GM21367 (cell line): ENCODE measurements at regions not wholly inside any gene's neighbourhood (a gene's known extent, or its start where the extent isn't known, plus 50 kb on each side); places are given as distances from the start of the nearest gene placed in this dataset.
"Not testable (repeated sequence)": the region's sequence is repeated elsewhere in the genome, so short reads cannot be mapped to it uniquely, and the experiment has no call there.

Experiments
- ATAC-seq: cut with Tn5 transposase; IDR thresholded peaks from one replicate; pipeline ENCODE4 v1.9.1; 2021; ENCODE audit not compliant: unreplicated experiment

DNA sequence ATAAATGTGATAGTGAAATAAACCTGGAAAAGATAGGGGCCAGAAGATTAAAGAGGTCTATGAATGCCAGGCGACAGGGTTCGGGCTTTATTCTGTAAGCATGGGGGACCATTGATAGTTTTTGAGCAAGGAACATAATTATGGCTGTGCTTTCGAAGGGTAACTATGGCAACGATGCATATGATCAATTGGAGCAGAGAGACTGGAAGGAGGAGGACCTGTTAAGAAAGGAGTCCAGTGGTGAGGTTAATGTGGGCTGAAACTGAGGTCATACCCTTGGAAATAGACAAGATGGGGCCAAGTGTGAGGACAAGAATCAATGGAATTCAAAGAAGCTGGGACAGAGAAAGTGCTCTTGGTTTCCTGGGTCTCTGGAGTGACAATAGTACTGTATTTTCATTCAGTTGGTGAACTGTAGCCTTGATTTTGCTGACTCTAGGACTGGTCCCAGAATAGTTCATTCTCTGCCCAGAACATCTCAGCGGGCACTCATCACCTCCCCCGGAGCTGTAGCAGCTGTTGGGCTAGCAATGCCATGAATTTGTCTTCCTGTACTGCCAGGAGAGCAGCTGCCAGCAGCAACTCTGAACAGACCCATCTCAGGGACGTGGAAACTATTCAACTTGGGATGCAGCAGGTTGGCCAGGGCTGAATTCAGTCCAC is 108.4 kb downstream of the SRGAP2 start:
- ATAC-seq = not testable (repeated sequence)

DNA sequence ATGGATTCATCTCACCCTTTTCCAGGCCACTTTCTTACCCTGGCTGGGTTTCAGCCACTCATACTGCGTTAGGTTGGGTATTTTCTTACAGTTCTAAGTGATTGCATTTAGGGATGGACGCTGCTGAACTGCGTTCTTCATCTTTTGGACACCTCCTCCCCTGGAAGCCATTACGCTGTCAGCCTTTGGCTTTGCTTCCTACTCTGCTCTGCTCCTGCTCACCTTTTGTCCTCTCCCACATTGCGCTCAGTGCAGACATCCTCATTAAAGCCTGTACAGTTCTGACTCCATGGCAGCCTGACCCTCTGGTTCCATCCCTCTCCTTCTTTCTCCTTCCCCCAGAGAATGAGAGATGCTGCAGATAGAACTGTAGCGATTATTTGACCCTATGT is 108.9 kb downstream of the SRGAP2 start:
- ATAC-seq = not testable (repeated sequence)

DNA sequence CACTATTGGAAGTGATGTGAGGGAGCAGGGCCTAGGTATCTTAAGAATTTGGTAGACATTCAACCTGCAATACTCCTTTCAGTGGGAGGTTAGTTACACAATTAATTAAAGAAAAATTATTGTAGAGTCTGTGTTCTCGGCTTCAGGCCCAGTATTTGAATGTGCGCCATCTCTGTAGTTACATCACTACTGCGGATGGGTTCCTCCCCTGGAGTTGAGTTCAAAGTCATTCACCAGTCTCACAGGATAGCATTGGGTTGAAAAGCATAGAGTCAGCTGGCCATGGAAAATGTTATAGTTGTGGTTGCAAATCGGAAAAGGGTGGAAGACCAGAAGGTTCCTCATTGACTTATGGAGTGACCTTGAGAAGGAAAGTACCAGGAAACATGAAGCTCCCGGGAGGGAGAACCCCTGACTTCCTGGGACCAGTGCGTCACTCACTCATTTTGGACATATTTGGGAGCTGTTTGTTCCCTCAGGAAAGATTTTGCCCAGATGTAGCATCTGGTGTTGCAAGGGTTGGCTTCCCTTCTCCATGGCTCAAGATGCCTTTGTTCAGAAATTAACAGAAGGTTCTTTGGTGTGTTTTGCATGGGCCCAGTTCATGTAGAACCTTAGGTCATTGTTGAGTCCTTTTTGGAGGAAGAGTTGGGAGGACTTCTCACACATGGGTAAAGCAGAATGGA is 111.8 kb downstream of the SRGAP2 start:
- not testable (repeated sequence) for ATAC-seq

DNA sequence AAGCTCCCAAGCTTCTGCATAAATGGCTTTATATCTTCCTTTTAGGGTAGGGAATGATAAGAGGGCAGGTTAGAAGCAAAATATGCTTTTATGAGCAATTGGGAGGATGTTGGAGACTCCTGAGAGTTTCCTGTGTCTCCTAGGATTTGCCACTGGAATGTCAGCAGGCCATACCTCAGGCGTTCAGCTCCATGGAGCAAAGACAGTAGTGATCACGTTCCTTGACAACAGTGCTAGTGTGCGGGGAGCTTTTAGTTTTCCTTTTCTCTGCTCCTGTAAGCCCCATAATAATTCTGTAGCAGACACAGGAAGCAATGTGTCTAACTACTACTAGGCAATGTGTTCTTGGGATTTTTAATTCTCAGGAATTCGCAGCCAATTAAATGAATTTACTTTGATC is 113.6 kb downstream of the SRGAP2 start:
- ATAC-seq = not testable (repeated sequence)

DNA sequence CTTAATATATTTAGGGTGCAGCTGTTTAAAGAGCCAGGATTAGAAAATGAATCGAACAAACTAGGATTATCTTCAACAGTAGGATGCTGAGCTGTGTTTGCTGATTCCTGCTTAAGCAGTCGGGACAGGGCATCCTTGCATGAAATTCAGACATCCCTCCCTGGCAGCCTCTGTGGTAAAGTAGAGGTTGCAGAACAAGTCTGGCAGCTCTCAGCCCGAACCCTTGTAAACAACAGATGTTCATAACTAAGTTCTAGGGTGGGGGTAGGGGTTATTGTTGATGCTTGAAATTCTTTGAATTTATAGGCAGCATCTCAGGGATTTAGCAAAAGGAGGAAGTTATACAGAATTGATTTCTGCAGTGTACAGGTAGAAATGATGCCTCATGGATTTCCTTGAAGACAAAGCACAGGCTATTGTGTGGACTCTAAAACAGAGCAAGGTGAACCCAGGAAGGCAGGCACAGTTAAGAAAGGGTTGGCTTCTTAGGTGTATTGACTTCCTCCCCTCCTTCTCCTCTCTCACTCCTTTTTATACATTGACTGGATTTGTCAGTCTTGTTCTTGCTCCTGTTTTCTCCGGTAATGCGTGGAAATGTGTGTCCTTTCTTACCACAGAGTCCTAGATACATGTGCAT is 114.7 kb downstream of the SRGAP2 start:
- ATAC-seq = not testable (repeated sequence)

DNA sequence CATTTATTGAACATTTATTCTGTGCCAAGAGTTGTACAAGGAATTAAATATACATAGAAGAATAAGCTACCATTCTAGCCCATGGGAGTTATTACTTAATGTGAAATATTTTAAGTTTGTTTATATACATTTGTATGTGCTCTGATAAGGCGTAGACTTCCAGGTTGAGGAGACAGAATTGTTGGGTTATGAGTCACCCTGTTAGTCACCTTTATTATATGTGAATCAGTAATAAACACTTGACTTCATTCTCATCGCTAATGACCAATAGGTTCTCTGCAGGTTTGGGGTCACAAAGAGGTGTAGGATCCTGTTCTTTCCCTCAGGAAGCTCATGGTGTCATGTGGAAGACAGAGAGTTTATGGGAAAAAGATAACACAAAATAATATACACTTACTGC is 116.9 kb downstream of the SRGAP2 start:
- not testable (repeated sequence) for ATAC-seq

DNA sequence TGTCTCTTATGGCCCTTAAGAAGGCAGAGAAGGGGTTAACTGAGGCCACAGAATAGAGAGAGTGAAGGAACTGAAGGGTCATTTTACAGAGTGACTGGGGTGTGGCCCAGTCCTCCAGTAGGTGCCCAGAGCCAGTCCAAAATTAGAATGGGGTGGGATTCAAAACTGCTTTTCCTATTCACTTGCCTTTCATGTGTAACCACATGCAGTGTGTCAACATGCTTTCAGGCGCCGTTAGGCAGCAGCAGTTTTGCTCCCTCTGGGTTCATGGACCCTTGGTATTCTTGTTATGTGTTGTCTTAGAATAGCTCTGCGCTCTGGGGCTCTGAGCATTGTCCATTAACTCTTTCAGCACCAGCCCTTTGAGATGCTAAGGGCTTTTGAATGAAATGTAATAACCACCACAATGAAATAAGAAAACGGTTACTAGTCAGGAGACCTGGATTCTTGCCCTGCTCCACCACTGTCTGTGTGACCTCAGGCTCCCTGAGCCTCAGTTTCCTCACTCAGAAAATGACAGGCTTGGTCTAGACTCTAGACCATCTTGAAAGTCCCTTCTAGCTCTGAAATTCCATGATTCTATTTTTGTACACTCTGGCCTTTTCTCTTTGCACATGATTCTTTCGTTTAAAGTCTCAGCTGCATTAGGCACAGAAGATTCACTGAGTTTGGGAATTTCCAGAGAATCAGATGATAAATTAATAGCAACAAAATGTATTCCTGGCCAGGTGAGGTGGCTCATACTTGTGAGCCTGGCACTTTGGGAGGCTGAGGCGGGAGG is 123.0 kb downstream of the SRGAP2 start:
- not testable (repeated sequence) for ATAC-seq

DNA sequence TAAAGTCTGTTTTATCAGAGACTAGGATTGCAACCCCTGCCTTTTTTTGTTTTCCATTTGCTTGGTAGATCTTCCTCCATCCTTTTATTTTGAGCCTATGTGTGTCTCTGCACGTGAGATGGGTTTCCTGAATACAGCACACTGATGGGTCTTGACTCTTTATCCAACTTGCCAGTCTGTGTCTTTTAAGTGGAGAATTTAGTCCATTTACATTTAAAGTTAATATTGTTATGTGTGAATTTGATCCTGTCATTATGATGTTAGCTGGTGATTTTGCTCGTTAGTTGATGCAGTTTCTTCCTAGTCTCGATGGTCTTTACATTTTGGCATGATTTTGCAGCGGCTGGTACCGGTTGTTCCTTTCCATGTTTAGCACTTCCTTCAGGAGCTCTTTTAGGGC is 128.3 kb downstream of the SRGAP2 start:
- ATAC-seq = not testable (repeated sequence)

DNA sequence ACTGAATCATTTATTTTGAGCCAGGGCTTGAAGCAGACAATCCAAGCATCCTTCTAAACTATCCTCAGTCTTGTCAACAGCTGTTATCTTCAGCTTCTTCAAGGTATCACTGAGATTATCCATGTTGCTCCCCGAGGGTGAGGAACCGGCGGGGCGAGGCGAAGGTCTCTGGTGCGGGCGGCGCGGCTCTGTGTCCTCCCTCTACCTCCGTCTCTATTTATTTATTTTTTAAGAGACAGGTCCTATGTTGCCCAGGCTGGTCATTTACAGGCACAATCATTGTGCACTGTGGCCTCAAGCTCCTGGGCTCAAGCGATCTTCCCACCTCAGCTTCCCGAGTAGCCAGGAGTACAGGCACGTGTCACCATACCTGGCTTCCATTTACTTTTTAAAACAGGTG is 130.0 kb downstream of the SRGAP2 start:
- not testable (repeated sequence) for ATAC-seq

DNA sequence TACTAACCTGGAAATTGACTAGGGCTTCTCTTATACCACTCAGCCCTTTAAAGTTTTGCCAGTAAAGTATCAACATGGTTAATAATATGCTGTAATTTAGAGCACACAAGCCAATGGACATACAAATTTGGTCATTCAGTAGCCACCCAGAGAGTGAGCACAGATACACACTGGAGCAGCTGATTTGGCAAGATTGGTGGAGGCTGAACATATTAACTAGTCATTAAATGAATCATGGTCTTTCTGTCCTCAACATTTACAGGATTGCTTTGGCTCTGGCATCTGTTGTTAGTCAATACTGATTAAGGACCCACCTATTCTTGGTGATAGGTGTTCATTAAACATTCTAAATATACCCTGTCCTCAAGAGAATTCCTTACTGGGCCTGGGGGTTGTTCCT is 130.6 kb downstream of the SRGAP2 start:
- ATAC-seq = not testable (repeated sequence)

DNA sequence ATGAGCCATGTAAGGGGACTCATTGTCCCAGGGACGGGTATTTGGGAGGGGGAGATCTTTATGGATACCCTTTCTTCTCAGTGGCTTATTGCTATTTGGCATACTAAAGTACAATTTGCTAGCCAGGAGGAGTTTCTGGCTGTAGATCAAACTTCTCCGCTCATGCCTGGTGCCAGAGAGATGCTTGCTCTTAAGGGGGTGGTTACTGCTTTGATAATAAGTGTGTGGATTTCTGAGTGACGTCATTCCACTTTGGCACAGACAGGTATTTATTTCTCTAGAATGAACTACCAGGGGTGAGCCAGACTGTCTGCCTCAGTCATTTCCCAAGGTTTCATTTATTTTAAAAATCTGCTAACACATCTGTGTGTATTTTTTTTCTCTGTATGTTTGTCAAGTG is 131.1 kb downstream of the SRGAP2 start:
- not testable (repeated sequence) for ATAC-seq

DNA sequence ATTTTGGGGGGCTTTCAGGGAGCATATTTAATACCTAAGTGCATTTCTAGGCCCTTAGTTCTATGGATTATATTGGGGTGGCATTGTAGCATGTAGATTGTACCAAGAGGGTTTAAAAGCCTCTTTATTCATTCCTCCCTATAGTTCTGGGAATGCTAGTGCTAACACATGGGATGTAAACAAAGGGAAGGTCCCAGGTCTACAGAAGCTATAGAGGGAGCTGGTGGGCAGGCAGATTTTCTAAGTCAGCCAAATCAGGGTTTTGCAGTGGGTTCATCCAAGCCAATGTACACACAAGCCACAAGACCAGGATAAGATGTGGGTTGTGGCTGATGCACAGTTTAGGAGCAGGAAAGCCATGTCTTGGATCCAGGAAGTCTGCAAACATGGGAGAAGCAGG is 131.8 kb downstream of the SRGAP2 start:
- not testable (repeated sequence) for ATAC-seq

DNA sequence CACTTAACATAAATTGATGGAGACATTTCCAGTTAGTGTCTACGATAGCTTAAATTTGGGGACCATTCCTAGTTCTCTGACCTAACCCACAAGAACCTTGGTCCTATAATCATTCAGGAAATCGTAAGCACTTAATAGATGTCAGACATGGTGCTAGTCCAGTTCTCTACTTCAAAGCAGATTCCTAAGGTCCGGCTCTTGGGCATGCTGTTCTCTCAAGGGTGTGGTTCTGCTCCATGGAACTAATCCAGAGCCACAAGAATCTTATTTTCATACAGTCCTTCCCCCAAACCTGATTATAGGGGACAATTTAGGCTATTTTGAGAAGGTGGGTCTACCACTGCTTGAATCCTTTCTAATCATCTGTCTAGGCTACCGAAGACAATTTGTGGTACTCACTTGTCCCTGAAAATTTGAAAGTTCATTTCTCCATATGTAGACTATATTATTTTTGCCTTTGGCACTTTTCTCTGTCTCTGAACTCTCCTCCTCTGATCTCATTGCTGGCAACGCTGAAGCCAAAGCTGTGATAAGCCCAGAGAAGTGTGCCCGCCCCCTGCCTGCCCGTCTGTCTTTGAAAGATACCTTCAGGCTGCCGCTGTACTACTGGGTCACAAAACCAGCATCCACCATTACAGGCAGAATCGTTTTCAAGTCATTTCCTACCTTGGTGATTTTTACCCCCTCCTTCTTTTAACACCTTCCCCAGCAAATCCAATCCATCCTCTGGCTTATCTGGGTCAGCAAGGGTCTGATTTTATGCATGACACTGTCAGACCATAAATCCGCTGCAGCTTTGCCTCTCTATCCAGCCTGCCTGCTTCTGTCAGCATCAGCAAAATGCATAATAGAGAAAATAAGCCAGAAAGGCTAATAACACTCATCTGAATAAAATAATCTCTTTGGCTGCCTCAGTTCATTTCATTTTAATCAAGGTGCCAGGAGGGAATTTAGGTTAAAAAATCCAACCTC is 132.8 kb downstream of the SRGAP2 start:
- ATAC-seq = not testable (repeated sequence)

DNA sequence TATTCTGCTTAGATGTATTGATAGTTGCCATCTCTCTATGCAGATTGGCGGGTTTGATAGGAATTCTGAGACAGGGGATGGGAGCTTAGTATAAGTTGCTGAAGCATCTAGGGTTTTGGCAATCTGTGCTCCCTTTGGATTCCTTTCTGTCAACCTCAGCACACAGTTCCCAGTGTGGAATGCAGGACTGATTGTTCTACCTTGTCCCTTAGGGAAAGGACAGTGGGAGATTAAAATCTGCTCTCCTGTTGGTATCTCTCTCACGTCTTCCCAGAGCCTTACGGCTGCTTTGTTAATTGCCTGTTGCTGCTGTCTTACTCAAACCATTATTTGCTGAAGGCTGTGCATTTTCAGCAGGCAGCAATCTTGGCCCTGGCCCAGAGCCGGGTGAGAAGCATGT is 133.3 kb upstream of the IKBKE start:
- not testable (repeated sequence) for ATAC-seq

DNA sequence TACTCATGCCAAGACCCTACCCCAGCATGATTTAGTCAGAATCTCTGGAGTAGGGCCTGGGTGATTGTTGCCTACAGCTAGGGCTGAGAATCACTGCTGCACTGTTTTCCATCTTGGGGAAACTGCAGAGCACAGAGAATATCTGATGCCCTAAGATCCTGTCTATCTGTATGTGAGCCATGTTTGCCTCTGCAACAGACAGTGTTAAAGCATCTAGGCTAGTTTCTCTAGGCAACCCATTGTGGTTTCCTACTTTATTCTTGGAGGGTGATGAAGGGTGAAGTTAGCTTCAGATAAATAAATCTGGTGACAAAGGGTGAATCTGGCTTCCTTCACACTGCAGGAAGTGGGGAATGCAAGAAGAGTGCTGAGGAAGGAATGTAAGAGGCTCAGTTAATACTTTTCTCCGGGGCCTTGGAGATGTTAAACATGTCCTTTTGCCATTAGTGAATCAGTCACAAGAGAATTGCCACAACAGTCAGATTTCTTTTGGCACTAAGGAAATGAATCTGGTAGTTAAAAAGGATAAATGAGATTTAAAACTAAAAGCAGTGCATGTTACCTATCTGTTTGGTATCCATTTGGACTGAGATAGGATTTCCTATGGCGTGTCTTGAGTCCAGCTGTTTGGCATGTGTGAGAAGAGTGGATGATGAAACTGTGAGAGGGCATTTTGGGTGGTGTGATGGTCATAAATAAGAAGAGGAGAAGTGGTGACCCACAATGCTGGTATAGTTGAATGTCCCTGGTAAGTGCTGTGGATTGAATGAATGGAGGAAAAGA is 119.6 kb upstream of the IKBKE start:
- not testable (repeated sequence) for ATAC-seq

DNA sequence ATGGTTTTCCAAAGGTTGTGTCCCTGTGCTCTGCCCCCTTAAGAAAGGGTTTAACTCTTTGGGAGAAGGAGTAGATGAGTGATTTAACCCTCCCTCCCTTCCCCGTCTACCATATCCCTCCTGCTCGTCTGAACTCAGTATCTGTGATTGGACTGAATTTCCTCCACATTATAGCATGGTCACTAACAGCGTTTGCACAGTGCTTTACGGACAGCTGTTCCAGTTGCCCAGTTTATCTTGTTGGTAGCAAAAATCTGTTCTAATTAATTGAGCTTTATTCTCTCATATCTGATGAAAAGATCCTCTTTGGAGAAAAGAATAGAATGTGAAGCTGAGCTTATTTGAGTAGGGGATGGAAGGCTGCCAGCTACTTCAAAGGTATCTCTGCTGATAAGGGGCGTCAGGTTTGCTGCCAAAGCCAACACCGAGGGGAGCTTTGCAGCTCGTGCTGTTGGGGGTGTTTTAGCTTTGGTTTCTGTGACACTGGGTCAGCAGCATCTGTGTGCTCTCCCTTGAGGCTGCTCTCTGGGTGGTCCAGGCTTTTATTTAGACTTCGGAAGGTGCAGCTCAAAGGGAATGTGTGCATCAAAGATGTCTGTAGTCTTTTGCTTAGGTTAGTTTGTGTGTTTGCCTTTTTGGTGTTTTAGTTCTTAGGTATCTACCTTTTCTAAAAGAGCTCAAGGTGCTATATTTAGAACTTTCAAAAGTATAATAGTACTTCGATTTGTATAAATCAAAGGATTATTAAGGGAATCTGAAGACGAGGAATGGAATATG is 118.8 kb upstream of the IKBKE start:
- not testable (repeated sequence) for ATAC-seq

DNA sequence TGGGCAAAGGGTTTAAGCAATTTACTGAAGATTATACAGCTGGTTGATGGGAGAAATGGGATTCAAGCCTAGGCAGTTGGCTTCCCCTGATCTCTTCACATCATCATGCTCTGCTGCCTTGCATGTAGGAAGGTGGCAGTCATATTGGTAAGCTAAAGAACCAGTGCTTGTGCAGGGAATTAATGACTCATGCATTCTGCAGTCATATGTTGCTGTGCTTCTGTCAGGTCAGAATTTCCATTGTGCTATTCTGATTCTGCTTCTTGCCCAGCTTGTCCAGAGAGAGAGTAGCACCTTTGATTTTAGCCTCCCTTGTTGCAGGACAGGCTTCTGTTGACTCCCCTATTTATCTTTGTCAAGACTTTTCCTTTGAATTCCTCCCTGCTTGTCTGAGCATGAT is 114.0 kb upstream of the IKBKE start:
- ATAC-seq = peak; percentile 57

DNA sequence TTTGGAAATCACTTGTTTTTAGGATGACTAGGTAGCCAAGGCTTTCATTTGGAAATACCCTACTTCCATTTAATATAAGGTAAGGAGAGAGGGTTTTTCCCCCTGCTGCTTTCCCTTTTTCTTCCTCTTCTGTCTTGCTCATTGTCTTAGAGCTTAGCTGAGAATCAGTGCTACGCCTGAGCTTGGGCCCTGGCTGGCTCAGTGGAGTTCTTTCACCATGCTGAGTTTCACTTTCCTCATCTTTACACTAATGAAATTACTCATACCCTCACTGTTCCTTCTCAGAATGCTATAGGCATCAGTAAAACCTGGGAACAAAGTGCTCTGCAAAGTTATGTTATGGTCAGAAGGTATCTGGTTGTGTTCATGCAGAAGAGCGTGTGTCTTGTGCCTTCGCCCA is 112.3 kb upstream of the IKBKE start:
- not testable (repeated sequence) for ATAC-seq

DNA sequence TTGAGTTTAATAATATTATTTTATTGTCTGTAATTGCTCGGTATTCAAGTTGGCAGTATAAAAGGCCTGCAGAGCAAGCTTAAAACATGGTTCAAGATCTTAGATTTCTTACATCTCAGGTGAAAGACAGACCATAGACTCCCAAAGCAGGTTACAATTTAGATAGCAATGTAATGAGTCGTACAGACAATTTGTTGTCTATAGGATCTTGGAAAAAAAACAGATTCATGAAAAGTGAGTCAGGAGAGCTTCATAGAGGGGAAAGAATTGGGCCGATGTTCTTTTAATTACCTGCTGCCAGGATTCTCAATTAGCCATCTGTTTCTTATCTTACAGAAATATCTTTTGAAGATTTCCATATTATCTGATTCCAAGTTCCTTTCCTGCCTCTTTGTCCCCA is 111.5 kb upstream of the IKBKE start:
- ATAC-seq = not testable (repeated sequence)
